ENCODE measurements at regions not wholly inside any gene's neighbourhood (a gene's known extent, or its start where the extent isn't known, plus 50 kb on each side); places are given as distances from the start of the nearest gene placed in this dataset.

DNA sequence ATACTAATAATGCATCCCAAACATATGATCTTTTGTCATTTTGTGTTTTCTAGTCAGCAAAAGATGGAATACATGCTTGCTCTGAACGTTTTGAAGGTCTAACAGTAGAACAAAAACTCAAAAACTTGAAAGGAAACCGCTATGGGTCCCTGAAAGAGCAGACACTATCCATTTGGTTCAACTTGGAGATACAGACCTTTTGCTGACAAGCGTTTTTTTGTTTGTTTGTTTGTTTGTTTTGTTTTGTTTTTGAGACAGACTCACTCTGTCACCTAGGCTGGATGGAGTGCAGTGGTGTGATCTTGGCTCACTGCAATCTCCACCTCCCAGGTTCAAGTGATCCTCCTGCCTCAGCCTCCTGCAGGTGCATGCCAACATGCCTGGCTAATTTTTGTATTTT lies 644.3 kb upstream of the PTCHD4 start:
- Mint-ChIP-seq H3K27me3 (ENCODE audit: low read depth in 2 of 2) (no peaks in the 10 kb centered on the region), H3K27ac (no peak overlapping the region), H3K36me3 (no peaks in the 10 kb centered on the region), H3K4me1 (no peaks in the 10 kb centered on the region), H3K9me3 (peaks cover 12 to 15% of the 10 kb centered on the region in 2 donors), H3K4me3 (no peak overlapping the region)
- DNase-seq: no peak
- ATAC-seq: no peak
- Histone ChIP-seq H3K36me3 (ENCODE audit: control insufficient read depth, insufficient read depth, low read length) (no peaks in the 10 kb centered on the region), H3K4me1 (ENCODE audit: control insufficient read depth, insufficient read depth, low read length) (no peaks in the 10 kb centered on the region), H3K4me3 (ENCODE audit: low read length) (no peak overlapping the region), H3K27ac (ENCODE audit: low read length) (no peak overlapping the region), H3K27me3 (ENCODE audit: control insufficient read depth, insufficient read depth, low read length) (no peaks in the 10 kb centered on the region), H3K9me3 (ENCODE audit: control insufficient read depth, insufficient read depth, low read length) (no peaks in the 10 kb centered on the region)
- intact Hi-C loops (cut with micrococcal nuclease): no loop called here
- TF ChIP-seq, protein P1, sequence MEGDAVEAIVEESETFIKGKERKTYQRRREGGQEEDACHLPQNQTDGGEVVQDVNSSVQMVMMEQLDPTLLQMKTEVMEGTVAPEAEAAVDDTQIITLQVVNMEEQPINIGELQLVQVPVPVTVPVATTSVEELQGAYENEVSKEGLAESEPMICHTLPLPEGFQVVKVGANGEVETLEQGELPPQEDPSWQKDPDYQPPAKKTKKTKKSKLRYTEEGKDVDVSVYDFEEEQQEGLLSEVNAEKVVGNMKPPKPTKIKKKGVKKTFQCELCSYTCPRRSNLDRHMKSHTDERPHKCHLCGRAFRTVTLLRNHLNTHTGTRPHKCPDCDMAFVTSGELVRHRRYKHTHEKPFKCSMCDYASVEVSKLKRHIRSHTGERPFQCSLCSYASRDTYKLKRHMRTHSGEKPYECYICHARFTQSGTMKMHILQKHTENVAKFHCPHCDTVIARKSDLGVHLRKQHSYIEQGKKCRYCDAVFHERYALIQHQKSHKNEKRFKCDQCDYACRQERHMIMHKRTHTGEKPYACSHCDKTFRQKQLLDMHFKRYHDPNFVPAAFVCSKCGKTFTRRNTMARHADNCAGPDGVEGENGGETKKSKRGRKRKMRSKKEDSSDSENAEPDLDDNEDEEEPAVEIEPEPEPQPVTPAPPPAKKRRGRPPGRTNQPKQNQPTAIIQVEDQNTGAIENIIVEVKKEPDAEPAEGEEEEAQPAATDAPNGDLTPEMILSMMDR (IDR thresholded peaks at IDR 0.05): no peak
- 66% methylated on average over 3 of the region's 3 CpGs for WGBS (ENCODE audit: insufficient coverage)

DNA sequence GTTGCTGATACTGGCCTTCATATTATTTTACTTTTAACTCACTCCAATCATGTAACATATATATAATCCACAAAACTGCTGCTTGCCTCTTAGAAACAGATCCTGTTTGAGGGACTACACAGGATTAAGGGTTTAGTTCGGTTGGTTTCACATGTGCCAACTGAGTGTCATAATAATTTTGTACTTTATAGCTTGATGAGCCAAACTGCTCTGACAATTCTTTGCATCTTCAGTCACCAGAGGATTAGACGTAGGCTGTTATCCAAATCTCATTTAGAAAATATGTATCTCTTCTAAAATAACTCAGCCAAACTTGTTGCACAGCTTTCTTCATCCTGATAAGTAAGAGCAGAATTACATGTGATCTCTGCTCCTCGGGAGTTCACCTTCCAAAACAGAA lies 643.6 kb upstream of the PTCHD4 start:
- no peaks in the 10 kb centered on the region for H3K4me1 ChIP-seq (ENCODE audit: control insufficient read depth, insufficient read depth, low read length)
- 81% methylated on average over 3 of the region's 3 CpGs for WGBS (ENCODE audit: insufficient coverage)
- no peaks in the 10 kb centered on the region for H3K36me3 Mint-ChIP-seq
- H3K27ac ChIP-seq (ENCODE audit: low read length): no peak overlapping the region
- no peak overlapping the region for H3K4me3 Mint-ChIP-seq
- intact Hi-C loops (cut with micrococcal nuclease): no loop called here
- H3K9me3 ChIP-seq (ENCODE audit: control insufficient read depth, insufficient read depth, low read length): no peaks in the 10 kb centered on the region
- H3K27me3 ChIP-seq (ENCODE audit: control insufficient read depth, insufficient read depth, low read length): no peaks in the 10 kb centered on the region
- no peaks in the 10 kb centered on the region for H3K36me3 ChIP-seq (ENCODE audit: control insufficient read depth, insufficient read depth, low read length)
- H3K4me3 ChIP-seq (ENCODE audit: low read length): no peak overlapping the region
- H3K9me3 Mint-ChIP-seq: peaks cover 15 to 18% of the 10 kb centered on the region in 2 donors
- H3K4me1 Mint-ChIP-seq: no peaks in the 10 kb centered on the region
- no peak for DNase-seq
- ATAC-seq: no peak
- no peak overlapping the region for H3K27ac Mint-ChIP-seq
- TF ChIP-seq, protein P1 (IDR thresholded peaks at IDR 0.05): no peak
- no peaks in the 10 kb centered on the region for H3K27me3 Mint-ChIP-seq (ENCODE audit: low read depth in 2 of 2)

DNA sequence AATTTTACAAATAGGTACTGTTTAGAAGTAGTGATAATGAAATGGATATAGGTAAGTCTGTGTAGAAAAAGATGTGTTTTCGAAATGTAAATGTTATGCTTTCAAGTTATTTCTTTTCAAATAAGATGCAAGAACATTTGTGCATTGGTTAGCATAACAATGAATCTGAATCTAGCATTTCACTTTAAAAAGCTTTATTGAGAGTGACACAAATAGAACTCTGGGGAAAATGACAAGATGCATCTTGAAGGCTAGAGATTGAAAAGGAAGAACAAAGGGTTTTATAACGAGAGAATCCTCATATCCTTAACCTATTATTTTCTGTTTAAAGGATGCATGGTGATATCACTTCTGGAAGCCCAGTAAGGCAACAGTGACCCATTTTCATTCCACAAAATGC lies 639.9 kb upstream of the PTCHD4 start:
- intact Hi-C loops (cut with micrococcal nuclease): no loop called here
- no peak overlapping the region for H3K4me3 Mint-ChIP-seq
- no peaks in the 10 kb centered on the region for H3K36me3 Mint-ChIP-seq
- H3K27ac ChIP-seq (ENCODE audit: low read length): no peak overlapping the region
- TF ChIP-seq, protein P1 (IDR thresholded peaks at IDR 0.05): no peak
- no peaks in the 10 kb centered on the region for H3K36me3 ChIP-seq (ENCODE audit: control insufficient read depth, insufficient read depth, low read length)
- H3K4me3 ChIP-seq (ENCODE audit: low read length): no peak overlapping the region
- H3K27me3 ChIP-seq (ENCODE audit: control insufficient read depth, insufficient read depth, low read length): no peaks in the 10 kb centered on the region
- no peaks in the 10 kb centered on the region for H3K4me1 ChIP-seq (ENCODE audit: control insufficient read depth, insufficient read depth, low read length)
- H3K9me3 ChIP-seq (ENCODE audit: control insufficient read depth, insufficient read depth, low read length): no peaks in the 10 kb centered on the region
- WGBS (ENCODE audit: insufficient coverage): no CpG with 5 or more reads among the region's 2 CpGs
- H3K27me3 Mint-ChIP-seq (ENCODE audit: low read depth in 2 of 2): no peaks in the 10 kb centered on the region
- DNase-seq (no peak), ATAC-seq (no peak)
- H3K9me3 Mint-ChIP-seq: peaks cover 13 to 18% of the 10 kb centered on the region in 2 donors
- no peak overlapping the region for H3K27ac Mint-ChIP-seq
- H3K4me1 Mint-ChIP-seq: no peaks in the 10 kb centered on the region

DNA sequence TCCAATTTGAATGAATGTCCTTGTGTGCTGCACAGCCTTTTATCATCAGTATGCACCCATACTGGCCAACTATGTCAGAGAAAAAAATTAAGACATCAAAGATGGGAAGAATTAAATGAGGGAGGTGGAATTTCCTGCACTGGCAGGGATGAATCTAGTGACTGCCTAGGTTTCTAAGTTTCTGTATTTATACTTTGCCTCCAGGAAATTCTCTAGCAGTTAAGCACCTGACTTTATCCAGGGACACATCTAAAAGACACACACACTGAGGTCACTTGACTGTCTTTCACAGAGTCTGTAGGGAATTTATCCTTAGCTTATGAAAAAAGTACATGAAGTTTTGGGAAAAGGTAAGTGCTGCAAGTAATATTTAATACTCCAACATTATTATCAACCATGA lies 636.5 kb upstream of the PTCHD4 start:
- Mint-ChIP-seq H3K4me3 (no peak overlapping the region), H3K27ac (no peak overlapping the region), H3K9me3 (peaks cover 11 to 20% of the 10 kb centered on the region in 2 donors), H3K36me3 (peaks cover 12% of the 10 kb centered on the region), H3K4me1 (no peaks in the 10 kb centered on the region), H3K27me3 (ENCODE audit: low read depth in 2 of 2) (no peaks in the 10 kb centered on the region)
- no peak for ATAC-seq
- no peak overlapping the region for H3K27ac ChIP-seq (ENCODE audit: low read length)
- no peaks in the 10 kb centered on the region for H3K9me3 ChIP-seq (ENCODE audit: control insufficient read depth, insufficient read depth, low read length)
- DNase-seq: no peak
- TF ChIP-seq, protein P1 (IDR thresholded peaks at IDR 0.05): no peak
- H3K36me3 ChIP-seq (ENCODE audit: control insufficient read depth, insufficient read depth, low read length): no peaks in the 10 kb centered on the region
- intact Hi-C loops (cut with micrococcal nuclease): no loop called here
- H3K4me3 ChIP-seq (ENCODE audit: low read length): no peak overlapping the region
- no peaks in the 10 kb centered on the region for H3K4me1 ChIP-seq (ENCODE audit: control insufficient read depth, insufficient read depth, low read length)
- no peaks in the 10 kb centered on the region for H3K27me3 ChIP-seq (ENCODE audit: control insufficient read depth, insufficient read depth, low read length)

All from natural killer cell (primary cell).